T-cell (primary cell): ENCODE measurements at regions not wholly inside any gene's neighbourhood (a gene's known extent, or its start where the extent isn't known, plus 50 kb on each side); places are given as distances from the start of the nearest gene placed in this dataset.
"Not testable (repeated sequence)": the region's sequence is repeated elsewhere in the genome, so short reads cannot be mapped to it uniquely, and the experiment has no call there.

Experiments used
- ATAC-seq, 4 experiments: fragments of 200-7000 bp in 3 of 4; fragments of 150-1000 bp in 1 of 4; cut with Tn5 transposase; replicated peaks in 1 of 4; 1 replicate in 3 of 4; 2 replicates in 1 of 4; pipeline ENCODE4 v1.10.0; 2021; ENCODE audit warnings: moderate library complexity in 3 of 4, mild to moderate bottlenecking in 2 of 4, moderate number of reproducible peaks in 1 of 4
- CTCF ChIA-PET, 2 donors: fragments of 300-600 bp; sonication (Branson Sonifier 250); formaldehyde crosslinking; loops; one replicate each; lab custom pipeline; 2022; ENCODE audit warnings: antibody characterized with exemption in 2 of 2; lab: Charles Lee
- POLR2A ChIA-PET, 2 donors: fragments of 300-600 bp; sonication (Branson Sonifier 250); formaldehyde crosslinking; loops; one replicate each; lab custom pipeline; 2022; ENCODE audit warnings: antibody characterized with exemption in 2 of 2; lab: Charles Lee
- DNase-seq, 35 experiments: peaks; one replicate each; pipeline versions ENCODE4 v3.0.0 to v3.0.0-alpha.2; 2013 to 2023
- H3K27ac ChIP-seq: one replicate; pipeline ENCODE4 v1.5.1; 2013; ENCODE audit warnings: low read length
- H3K27me3 ChIP-seq, 2 experiments: replicated peaks in 1 of 2; 1 replicate in 1 of 2; 2 replicates in 1 of 2; pipeline versions ENCODE4 v1.6.1 to v1.7.0; 2013; ENCODE audit warnings: low read length in 1 of 2, mixed read lengths in 1 of 2; ENCODE audit not compliant: control insufficient read depth in 2 of 2, insufficient read depth in 2 of 2; ENCODE audit errors: extremely low read depth in 1 of 2
- H3K36me3 ChIP-seq, 2 donors: 1 replicate in 1 of 2; 2 replicates in 1 of 2; pipeline versions ENCODE4 v1.6.1 to v1.7.0; 2013; ENCODE audit warnings: low read length in 1 of 2; ENCODE audit not compliant: control insufficient read depth in 2 of 2, insufficient read depth in 1 of 2; ENCODE audit errors: extremely low read depth in 1 of 2
- H3K4me1 ChIP-seq, 2 experiments: 1 replicate in 1 of 2; 2 replicates in 1 of 2; pipeline versions ENCODE4 v1.6.1 to v1.7.0; 2013; ENCODE audit warnings: low read length in 2 of 2, mixed read lengths in 1 of 2; ENCODE audit not compliant: insufficient read depth in 2 of 2, control insufficient read depth in 1 of 2; ENCODE audit errors: extremely low read depth in 1 of 2
- H3K4me3 ChIP-seq, 2 donors: 1 replicate in 1 of 2; 2 replicates in 1 of 2; pipeline versions ENCODE4 v1.5.1 to v1.7.0; 2013; ENCODE audit warnings: mild to moderate bottlenecking in 2 of 2, low read length in 1 of 2, moderate library complexity in 1 of 2; ENCODE audit not compliant: control insufficient read depth in 1 of 2; ENCODE audit errors: extremely low read depth in 1 of 2
- H3K9me3 ChIP-seq: 2 replicates; pipeline ENCODE4 v1.7.0; 2013
- H3K27ac Mint-ChIP-seq, 2 donors: one replicate each; pipeline ENCODE4 v1.8.0; 2020 to 2021; ENCODE audit warnings: mild to moderate bottlenecking in 2 of 2, mixed read lengths in 2 of 2
- H3K27me3 Mint-ChIP-seq, 2 donors: one replicate each; pipeline ENCODE4 v1.8.0; 2021 to 2022; ENCODE audit warnings: mixed read lengths in 2 of 2
- H3K36me3 Mint-ChIP-seq: one replicate; pipeline ENCODE4 v1.8.0; 2021; ENCODE audit warnings: mixed read lengths
- H3K4me1 Mint-ChIP-seq, 3 donors: one replicate each; pipeline ENCODE4 v1.8.0; 2020 to 2022; ENCODE audit warnings: mixed read lengths in 3 of 3, mild to moderate bottlenecking in 1 of 3
- H3K4me3 Mint-ChIP-seq, 3 donors: one replicate each; pipeline ENCODE4 v1.8.0; 2020 to 2022; ENCODE audit warnings: mild to moderate bottlenecking in 3 of 3, mixed read lengths in 3 of 3, moderate library complexity in 3 of 3
- H3K9me3 Mint-ChIP-seq, 3 donors: one replicate each; pipeline ENCODE4 v1.8.0; 2020 to 2022; ENCODE audit warnings: mixed read lengths in 3 of 3
- WGBS: methylation state at CpG from one replicate; pipeline ENCODE4 v1.1.5; 2013; ENCODE audit warnings: missing lambda C conversion rate; ENCODE audit not compliant: insufficient coverage; 5-methylcytosine and 5-hydroxymethylcytosine counted together

GRCh38 chr5:72709341-72709740, 107.1 kb upstream of the TNPO1 start:
- Mint-ChIP-seq H3K4me3 (no peak overlapping the region), H3K27ac (no peak overlapping the region), H3K9me3 (no peaks in the 10 kb centered on the region), H3K27me3 (peaks cover 17 to 40% of the 10 kb centered on the region in 2 donors), H3K4me1 (no peaks in the 10 kb centered on the region), H3K36me3 (no peaks in the 10 kb centered on the region)
- CTCF ChIA-PET, result interaction anchor here in 1 of 2 donors (0.6 kb wide), 2 partner anchors 466 to 491 kb away, joined by 3 to 4 read pairs; no protein-coding TSS in a partner anchor
- WGBS, result 67% methylated on average over 1 of the region's 1 CpG
- POLR2A ChIA-PET, result no interaction called here
- Histone ChIP-seq H3K36me3 (no peaks in the 10 kb centered on the region), H3K27me3 (peaks cover 0 to 16% of the 10 kb centered on the region in 2 experiments), H3K27ac (no peak overlapping the region), H3K4me3 (no peak overlapping the region), H3K9me3 (no peaks in the 10 kb centered on the region), H3K4me1 (no peaks in the 10 kb centered on the region)
- ATAC-seq, result no peak
- no peak for DNase-seq

GRCh38 chr5:72705178-72705577, 111.3 kb upstream of the TNPO1 start:
- DNase-seq (no peak), ATAC-seq (no peak)
- Mint-ChIP-seq H3K4me1 (no peaks in the 10 kb centered on the region), H3K27me3 (peaks cover 18 to 34% of the 10 kb centered on the region in 2 donors), H3K27ac (no peak overlapping the region), H3K4me3 (no peak overlapping the region), H3K36me3 (no peaks in the 10 kb centered on the region), H3K9me3 (no peaks in the 10 kb centered on the region)
- Histone ChIP-seq H3K27ac (no peak overlapping the region), H3K27me3 (peaks cover 0 to 18% of the 10 kb centered on the region in 2 experiments), H3K4me1 (no peaks in the 10 kb centered on the region), H3K9me3 (no peaks in the 10 kb centered on the region), H3K36me3 (no peaks in the 10 kb centered on the region), H3K4me3 (no peak overlapping the region)
- ChIA-PET CTCF (no interaction called here), POLR2A (no interaction called here)
- WGBS, result no CpG with 5 or more reads among the region's 1 CpG

- H3K4me3 Mint-ChIP-seq, result no peak overlapping the region
- no CpG with 5 or more reads among the region's 2 CpGs for WGBS
- H3K27ac Mint-ChIP-seq, result no peak overlapping the region
- H3K36me3 Mint-ChIP-seq, result no peaks in the 10 kb centered on the region
- ATAC-seq (no peak), DNase-seq (no peak)
- H3K4me1 ChIP-seq, result no peaks in the 10 kb centered on the region
- H3K27ac ChIP-seq, result no peak overlapping the region
- POLR2A ChIA-PET, result no interaction called here
- no peaks in the 10 kb centered on the region for H3K4me1 Mint-ChIP-seq
- no peaks in the 10 kb centered on the region for H3K9me3 ChIP-seq
- no peaks in the 10 kb centered on the region for H3K9me3 Mint-ChIP-seq
- H3K4me3 ChIP-seq, result no peak overlapping the region
- peaks cover 15 to 24% of the 10 kb centered on the region in 2 donors for H3K27me3 Mint-ChIP-seq
- no peaks in the 10 kb centered on the region for H3K36me3 ChIP-seq
- CTCF ChIA-PET, result no interaction called here
- H3K27me3 ChIP-seq, result peaks cover 0 to 13% of the 10 kb centered on the region in 2 experiments
Observed at GRCh38 chr5:72703876-72704275, 112.6 kb upstream of the TNPO1 start.

- no peak for DNase-seq
- no peak overlapping the region for H3K4me3 Mint-ChIP-seq
- H3K27ac ChIP-seq, result no peak overlapping the region
- H3K27me3 ChIP-seq, result peaks cover 0 to 5% of the 10 kb centered on the region in 2 experiments
- H3K4me3 ChIP-seq, result no peak overlapping the region
- peaks cover 15 to 24% of the 10 kb centered on the region in 2 donors for H3K27me3 Mint-ChIP-seq
- no peaks in the 10 kb centered on the region for H3K4me1 ChIP-seq
- no peak for ATAC-seq
- 83% methylated on average over 2 of the region's 5 CpGs for WGBS
- H3K4me1 Mint-ChIP-seq, result no peaks in the 10 kb centered on the region
- H3K36me3 ChIP-seq, result no peaks in the 10 kb centered on the region
- no peaks in the 10 kb centered on the region for H3K36me3 Mint-ChIP-seq
- CTCF ChIA-PET, result no interaction called here
- no peaks in the 10 kb centered on the region for H3K9me3 ChIP-seq
- H3K9me3 Mint-ChIP-seq, result no peaks in the 10 kb centered on the region
- no peak overlapping the region for H3K27ac Mint-ChIP-seq
- POLR2A ChIA-PET, result no interaction called here
Observed at GRCh38 chr5:72702881-72703434, 113.5 kb upstream of the TNPO1 start.

GRCh38 chr5:72702105-72702504, 114.4 kb upstream of the TNPO1 start:
- H3K27ac ChIP-seq, H3K36me3 Mint-ChIP-seq, H3K27ac Mint-ChIP-seq, H3K9me3 Mint-ChIP-seq, H3K4me3 ChIP-seq, H3K9me3 ChIP-seq, DNase-seq, ATAC-seq, H3K4me3 Mint-ChIP-seq, H3K4me1 ChIP-seq, H3K36me3 ChIP-seq, CTCF ChIA-PET, POLR2A ChIA-PET, H3K4me1 Mint-ChIP-seq, H3K27me3 ChIP-seq: not testable (repeated sequence)
- H3K27me3 Mint-ChIP-seq, result peaks cover 10 to 21% of the 10 kb centered on the region in 2 donors

- CTCF ChIA-PET, result no interaction called here
- Mint-ChIP-seq H3K27me3 (peaks cover 13 to 15% of the 10 kb centered on the region in 2 donors), H3K27ac (no peak overlapping the region)
Observed at GRCh38 chr5:72698481-72698880, 118.0 kb upstream of the TNPO1 start.

GRCh38 chr5:72697622-72698021, 118.8 kb upstream of the TNPO1 start:
- DNase-seq (no peak), ATAC-seq (no peak)
- no peak overlapping the region for H3K4me3 ChIP-seq
- H3K36me3 Mint-ChIP-seq, result no peaks in the 10 kb centered on the region
- no peaks in the 10 kb centered on the region for H3K4me1 Mint-ChIP-seq
- H3K9me3 ChIP-seq, result no peaks in the 10 kb centered on the region
- H3K27ac Mint-ChIP-seq, result no peak overlapping the region
- no peak overlapping the region for H3K4me3 Mint-ChIP-seq
- peaks cover 0 to 5% of the 10 kb centered on the region in 2 experiments for H3K27me3 ChIP-seq
- no peaks in the 10 kb centered on the region for H3K9me3 Mint-ChIP-seq
- WGBS, result no CpG with 5 or more reads among the region's 2 CpGs
- H3K27me3 Mint-ChIP-seq, result peaks cover 16 to 20% of the 10 kb centered on the region in 2 donors
- H3K36me3 ChIP-seq, result no peaks in the 10 kb centered on the region
- H3K4me1 ChIP-seq, result no peaks in the 10 kb centered on the region
- ChIA-PET POLR2A (interaction anchor here in 1 of 2 donors (0.7 kb wide), 1 partner anchor 13 kb away, joined by 3 read pairs; no protein-coding TSS in a partner anchor), CTCF (no interaction called here)
- no peak overlapping the region for H3K27ac ChIP-seq

More at GRCh38 chr5:72698481-72698880, 118.0 kb upstream of the TNPO1 start:
- POLR2A ChIA-PET, result no interaction called here
- WGBS, result 48% methylated on average over 3 of the region's 4 CpGs
- Histone ChIP-seq H3K27ac (no peak overlapping the region), H3K9me3 (no peaks in the 10 kb centered on the region), H3K27me3 (peaks cover 0 to 5% of the 10 kb centered on the region in 2 experiments), H3K4me1 (no peaks in the 10 kb centered on the region), H3K36me3 (no peaks in the 10 kb centered on the region), H3K4me3 (no peak overlapping the region)
- H3K4me3 Mint-ChIP-seq, result no peak overlapping the region
- H3K9me3 Mint-ChIP-seq, result no peaks in the 10 kb centered on the region
- H3K4me1 Mint-ChIP-seq, result no peaks in the 10 kb centered on the region
- ATAC-seq (no peak), DNase-seq (no peak)
- H3K36me3 Mint-ChIP-seq, result no peaks in the 10 kb centered on the region
